HEK293T (cell line): ENCODE measurements at regions not wholly inside any gene's neighbourhood (a gene's known extent, or its start where the extent isn't known, plus 50 kb on each side); places are given as distances from the start of the nearest gene placed in this dataset.

ENCODE experiments used
- ARNT ChIP-seq: fragments of 450-650 bp; IDR thresholded peaks from 2 replicates; pipeline ENCODE4 v1.6.1; 2017; ENCODE audit warnings: mild to moderate bottlenecking
- BHLHE40 ChIP-seq: fragments of 450-650 bp; IDR thresholded peaks from 2 replicates; pipeline ENCODE4 v1.6.1; 2016; ENCODE audit warnings: mild to moderate bottlenecking, moderate library complexity, borderline replicate concordance
- FOXA1 ChIP-seq: fragments of 450-650 bp; IDR thresholded peaks from 2 replicates; pipeline ENCODE4 v1.6.1; 2016; ENCODE audit warnings: mild to moderate bottlenecking
- FOXM1 ChIP-seq: fragments of 450-650 bp; IDR thresholded peaks from 2 replicates; pipeline ENCODE4 v1.6.1; 2017; ENCODE audit warnings: mild to moderate bottlenecking, borderline replicate concordance
- HDGF ChIP-seq: fragments of 450-650 bp; IDR thresholded peaks from 2 replicates; pipeline ENCODE4 v1.6.1; 2017; ENCODE audit warnings: antibody characterized with exemption, borderline replicate concordance
- SP1 ChIP-seq: fragments of 450-650 bp; IDR thresholded peaks from 2 replicates; pipeline ENCODE4 v1.6.1; 2017
- SUZ12 ChIP-seq: fragments of 450-650 bp; IDR thresholded peaks from 2 replicates; pipeline ENCODE4 v1.6.1; 2016; ENCODE audit warnings: mild to moderate bottlenecking
- TARDBP ChIP-seq: fragments of 450-650 bp; IDR thresholded peaks from 2 replicates; pipeline ENCODE4 v1.6.1; 2016
- TF ChIP-seq, protein P1 (sequence below): fragments of 450-650 bp; IDR thresholded peaks from 2 replicates; pipeline ENCODE4 v1.6.1; 2016

DNA sequence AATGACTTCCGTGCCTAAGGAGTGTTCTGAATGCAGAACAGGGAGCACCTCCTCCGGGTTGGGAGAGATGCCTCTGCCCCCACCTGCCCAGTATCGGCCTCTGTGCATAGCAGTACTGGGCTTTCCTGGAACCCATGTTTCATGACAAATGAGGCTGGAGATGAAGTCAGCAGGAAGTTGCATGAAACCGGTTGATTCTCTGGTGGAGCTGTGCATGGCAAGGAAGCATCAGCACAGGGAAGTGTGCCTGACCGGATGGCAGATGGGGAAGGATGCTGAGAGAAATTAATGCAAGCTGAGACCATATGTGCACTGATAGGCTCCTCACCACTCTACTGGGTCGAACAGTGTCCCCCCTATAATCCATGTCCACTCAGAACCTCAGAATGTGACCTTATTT, 155.5 kb downstream of the CDH26 start:
- TF ChIP-seq SP1: no peak
- TF ChIP-seq BHLHE40: no peak
- TF ChIP-seq SUZ12: no peak
- TF ChIP-seq FOXA1: no peak
- no peak for TF ChIP-seq FOXM1
- TF ChIP-seq ARNT: no peak
- TF ChIP-seq, protein P1, sequence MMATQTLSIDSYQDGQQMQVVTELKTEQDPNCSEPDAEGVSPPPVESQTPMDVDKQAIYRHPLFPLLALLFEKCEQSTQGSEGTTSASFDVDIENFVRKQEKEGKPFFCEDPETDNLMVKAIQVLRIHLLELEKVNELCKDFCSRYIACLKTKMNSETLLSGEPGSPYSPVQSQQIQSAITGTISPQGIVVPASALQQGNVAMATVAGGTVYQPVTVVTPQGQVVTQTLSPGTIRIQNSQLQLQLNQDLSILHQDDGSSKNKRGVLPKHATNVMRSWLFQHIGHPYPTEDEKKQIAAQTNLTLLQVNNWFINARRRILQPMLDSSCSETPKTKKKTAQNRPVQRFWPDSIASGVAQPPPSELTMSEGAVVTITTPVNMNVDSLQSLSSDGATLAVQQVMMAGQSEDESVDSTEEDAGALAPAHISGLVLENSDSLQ: no peak
- TF ChIP-seq HDGF: no peak
- no peak for TF ChIP-seq TARDBP
